GM23338 (cell line): ENCODE measurements at regions not wholly inside any gene's neighbourhood (a gene's known extent, or its start where the extent isn't known, plus 50 kb on each side); places are given as distances from the start of the nearest gene placed in this dataset.

Experiments
- ATAC-seq: fragments of 200-7000 bp; cut with Tn5 transposase; 3 replicates; pipeline ENCODE4 v1.9.1; 2020
- DNase-seq: peaks from one replicate; pipeline ENCODE4 v3.0.0-alpha.2; 2015; ENCODE audit warnings: low spot score
- H2AFZ ChIP-seq: fragments of 200-600 bp; sonication (generic); 2 replicates; pipeline ENCODE4 v1.8.0; 2016; ENCODE audit warnings: antibody characterized with exemption, mild to moderate bottlenecking, moderate library complexity
- H3F3A ChIP-seq: fragments of 200-600 bp; sonication (generic); replicated peaks from 2 replicates; pipeline ENCODE4 v1.8.0; 2017; ENCODE audit warnings: antibody characterized with exemption, mixed run types, low read depth
- H3K27ac ChIP-seq: fragments of 200-600 bp; sonication (generic); 2 replicates; pipeline ENCODE4 v1.6.1; 2016; ENCODE audit warnings: low read depth
- H3K27me3 ChIP-seq: fragments of 200-600 bp; sonication (generic); 2 replicates; pipeline ENCODE4 v1.8.0; 2016; ENCODE audit warnings: mild to moderate bottlenecking, mixed run types, moderate library complexity; ENCODE audit not compliant: insufficient read depth
- H3K36me3 ChIP-seq: fragments of 200-600 bp; sonication (generic); 2 replicates; pipeline ENCODE4 v1.8.0; 2016; ENCODE audit warnings: mild to moderate bottlenecking; ENCODE audit not compliant: insufficient read depth
- H3K4me1 ChIP-seq: fragments of 200-600 bp; sonication (generic); 2 replicates; pipeline ENCODE4 v1.8.0; 2016; ENCODE audit warnings: mild to moderate bottlenecking, moderate library complexity; ENCODE audit not compliant: insufficient read depth
- H3K4me2 ChIP-seq: fragments of 200-600 bp; sonication (generic); 2 replicates; pipeline ENCODE4 v1.7.1; 2017; ENCODE audit warnings: mixed run types
- H3K4me3 ChIP-seq: fragments of 200-600 bp; sonication (generic); 2 replicates; pipeline ENCODE4 v1.6.1; 2016; ENCODE audit warnings: mixed run types
- H3K79me2 ChIP-seq: fragments of 200-600 bp; sonication (generic); replicated peaks from 2 replicates; pipeline ENCODE4 v1.8.0; 2017; ENCODE audit warnings: mild to moderate bottlenecking; ENCODE audit not compliant: insufficient read depth
- H3K9me2 ChIP-seq: fragments of 200-600 bp; sonication (generic); 2 replicates; pipeline ENCODE4 v1.8.0; 2017; ENCODE audit not compliant: insufficient read depth
- H4K20me1 ChIP-seq: fragments of 200-600 bp; sonication (generic); replicated peaks from 2 replicates; pipeline ENCODE4 v1.8.0; 2017; ENCODE audit warnings: mild to moderate bottlenecking; ENCODE audit not compliant: insufficient read depth
- H3K27ac Mint-ChIP-seq: 2 replicates; pipeline ENCODE4 v1.8.0; 2020; ENCODE audit warnings: inconsistent platforms, mild to moderate bottlenecking, moderate library complexity, mixed read lengths
- H3K27me3 Mint-ChIP-seq: 3 replicates; pipeline ENCODE4 v1.8.0; 2022; ENCODE audit warnings: low read depth, mild to moderate bottlenecking, moderate library complexity, mixed read lengths, inconsistent platforms; ENCODE audit not compliant: insufficient read depth, poor library complexity
- H3K36me3 Mint-ChIP-seq: 3 replicates; pipeline ENCODE4 v1.8.0; 2021; ENCODE audit warnings: low read depth, mild to moderate bottlenecking, inconsistent platforms, moderate library complexity, mixed read lengths
- H3K4me1 Mint-ChIP-seq: 3 replicates; pipeline ENCODE4 v1.8.0; 2020; ENCODE audit warnings: mild to moderate bottlenecking, inconsistent platforms, mixed read lengths
- H3K4me3 Mint-ChIP-seq: 3 replicates; pipeline ENCODE4 v1.8.0; 2021; ENCODE audit warnings: moderate library complexity, mild to moderate bottlenecking, inconsistent platforms, mixed read lengths
- H3K9me3 Mint-ChIP-seq: 3 replicates; pipeline ENCODE4 v1.8.0; 2020; ENCODE audit warnings: moderate library complexity, mild to moderate bottlenecking, inconsistent platforms, mixed read lengths
- CREB1 ChIP-seq: fragments of 250-450 bp; sonication (Bioruptor Pico); IDR thresholded peaks from 2 replicates; pipeline ENCODE4 v1.5.0; 2020; ENCODE audit warnings: low read depth, mild to moderate bottlenecking, moderate library complexity
- EZH2 ChIP-seq: fragments of 200-600 bp; sonication (generic); IDR thresholded peaks from one replicate; pipeline ENCODE4 v1.8.0; 2017; ENCODE audit warnings: antibody characterized with exemption, mild to moderate bottlenecking, low read depth; ENCODE audit not compliant: unreplicated experiment
- EZH2phosphoT487 ChIP-seq: fragments of 200-600 bp; sonication (generic); IDR thresholded peaks from one replicate; pipeline ENCODE4 v1.8.1; 2018; ENCODE audit warnings: antibody characterized with exemption; ENCODE audit not compliant: unreplicated experiment
- JUNB ChIP-seq: IDR thresholded peaks from one replicate; pipeline ENCODE4 v1.6.1; 2016; ENCODE audit warnings: antibody characterized with exemption; ENCODE audit not compliant: unreplicated experiment
- NANOG ChIP-seq: IDR thresholded peaks from 2 replicates; pipeline ENCODE4 v1.6.1; 2016; ENCODE audit warnings: antibody characterized with exemption, borderline replicate concordance
- POLR2AphosphoS5 ChIP-seq: IDR thresholded peaks from 2 replicates; pipeline ENCODE4 v1.6.1; 2016; ENCODE audit warnings: antibody characterized with exemption, low read depth
- ZNF331 ChIP-seq: fragments of 250-450 bp; sonication (Bioruptor Pico); IDR thresholded peaks from 2 replicates; pipeline ENCODE4 v1.5.0; 2020; ENCODE audit warnings: low read depth, mild to moderate bottlenecking, moderate library complexity
- ZNF462 ChIP-seq: fragments of 250-450 bp; sonication (Bioruptor Pico); IDR thresholded peaks from 2 replicates; pipeline ENCODE4 v1.5.0; 2020; ENCODE audit warnings: mild to moderate bottlenecking, moderate library complexity
- TF ChIP-seq, protein P1 (sequence below): IDR thresholded peaks from 2 replicates; pipeline ENCODE4 v1.6.1; 2016; ENCODE audit warnings: antibody characterized with exemption
- TF ChIP-seq, protein P2 (sequence below): IDR thresholded peaks from one replicate; pipeline ENCODE4 v1.6.1; 2018; ENCODE audit warnings: antibody characterized with exemption; ENCODE audit not compliant: unreplicated experiment

GRCh38 chr2:181140414-181140813 lies 160.0 kb downstream of the UBE2E3 start:
- H3K9me3 Mint-ChIP-seq, result peaks cover 3% of the 10 kb centered on the region; the same call in 1 of the 3 replicates
- H3K27ac Mint-ChIP-seq, result no peak overlapping the region

More at GRCh38 chr2:181140414-181140813, 160.0 kb downstream of the UBE2E3 start:
- no peaks in the 10 kb centered on the region for H3K27me3 Mint-ChIP-seq
- no peak overlapping the region for H3K27ac ChIP-seq
- H3K36me3 ChIP-seq, result no peaks in the 10 kb centered on the region
- no peaks in the 10 kb centered on the region for H3F3A ChIP-seq
- H4K20me1 ChIP-seq, result no peaks in the 10 kb centered on the region
- ATAC-seq (no peak), DNase-seq (no peak)
- H3K27me3 ChIP-seq, result no peaks in the 10 kb centered on the region
- no peak overlapping the region for H3K4me3 Mint-ChIP-seq
- H3K9me2 ChIP-seq, result no peaks in the 10 kb centered on the region
- TF ChIP-seq, protein P1, sequence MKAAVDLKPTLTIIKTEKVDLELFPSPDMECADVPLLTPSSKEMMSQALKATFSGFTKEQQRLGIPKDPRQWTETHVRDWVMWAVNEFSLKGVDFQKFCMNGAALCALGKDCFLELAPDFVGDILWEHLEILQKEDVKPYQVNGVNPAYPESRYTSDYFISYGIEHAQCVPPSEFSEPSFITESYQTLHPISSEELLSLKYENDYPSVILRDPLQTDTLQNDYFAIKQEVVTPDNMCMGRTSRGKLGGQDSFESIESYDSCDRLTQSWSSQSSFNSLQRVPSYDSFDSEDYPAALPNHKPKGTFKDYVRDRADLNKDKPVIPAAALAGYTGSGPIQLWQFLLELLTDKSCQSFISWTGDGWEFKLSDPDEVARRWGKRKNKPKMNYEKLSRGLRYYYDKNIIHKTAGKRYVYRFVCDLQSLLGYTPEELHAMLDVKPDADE, result no peak
- TF ChIP-seq ZNF331 (CRISPR knock-in tag) (no peak), POLR2AphosphoS5 (no peak), ZNF462 (CRISPR knock-in tag) (no peak), EZH2phosphoT487 (no peak), CREB1 (no peak), JUNB (no peak), NANOG (no peak), EZH2 (no peak)
- TF ChIP-seq, protein P2, sequence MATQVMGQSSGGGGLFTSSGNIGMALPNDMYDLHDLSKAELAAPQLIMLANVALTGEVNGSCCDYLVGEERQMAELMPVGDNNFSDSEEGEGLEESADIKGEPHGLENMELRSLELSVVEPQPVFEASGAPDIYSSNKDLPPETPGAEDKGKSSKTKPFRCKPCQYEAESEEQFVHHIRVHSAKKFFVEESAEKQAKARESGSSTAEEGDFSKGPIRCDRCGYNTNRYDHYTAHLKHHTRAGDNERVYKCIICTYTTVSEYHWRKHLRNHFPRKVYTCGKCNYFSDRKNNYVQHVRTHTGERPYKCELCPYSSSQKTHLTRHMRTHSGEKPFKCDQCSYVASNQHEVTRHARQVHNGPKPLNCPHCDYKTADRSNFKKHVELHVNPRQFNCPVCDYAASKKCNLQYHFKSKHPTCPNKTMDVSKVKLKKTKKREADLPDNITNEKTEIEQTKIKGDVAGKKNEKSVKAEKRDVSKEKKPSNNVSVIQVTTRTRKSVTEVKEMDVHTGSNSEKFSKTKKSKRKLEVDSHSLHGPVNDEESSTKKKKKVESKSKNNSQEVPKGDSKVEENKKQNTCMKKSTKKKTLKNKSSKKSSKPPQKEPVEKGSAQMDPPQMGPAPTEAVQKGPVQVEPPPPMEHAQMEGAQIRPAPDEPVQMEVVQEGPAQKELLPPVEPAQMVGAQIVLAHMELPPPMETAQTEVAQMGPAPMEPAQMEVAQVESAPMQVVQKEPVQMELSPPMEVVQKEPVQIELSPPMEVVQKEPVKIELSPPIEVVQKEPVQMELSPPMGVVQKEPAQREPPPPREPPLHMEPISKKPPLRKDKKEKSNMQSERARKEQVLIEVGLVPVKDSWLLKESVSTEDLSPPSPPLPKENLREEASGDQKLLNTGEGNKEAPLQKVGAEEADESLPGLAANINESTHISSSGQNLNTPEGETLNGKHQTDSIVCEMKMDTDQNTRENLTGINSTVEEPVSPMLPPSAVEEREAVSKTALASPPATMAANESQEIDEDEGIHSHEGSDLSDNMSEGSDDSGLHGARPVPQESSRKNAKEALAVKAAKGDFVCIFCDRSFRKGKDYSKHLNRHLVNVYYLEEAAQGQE, result no peak
- H3K4me2 ChIP-seq, result no peak overlapping the region
- no peaks in the 10 kb centered on the region for H3K4me1 ChIP-seq
- no peaks in the 10 kb centered on the region for H3K79me2 ChIP-seq
- no peak overlapping the region for H3K4me3 ChIP-seq
- no peak overlapping the region for H2AFZ ChIP-seq
- H3K36me3 Mint-ChIP-seq, result 0 out of 3 replicates have a peak, but pooled peaks cover 3% of the 10 kb centered on the region
- peaks cover 4% of the 10 kb centered on the region; the same call in 2 of the 3 replicates for H3K4me1 Mint-ChIP-seq
